ENCODE measurements at regions not wholly inside any gene's neighbourhood (a gene's known extent, or its start where the extent isn't known, plus 50 kb on each side); places are given as distances from the start of the nearest gene placed in this dataset.

DNA sequence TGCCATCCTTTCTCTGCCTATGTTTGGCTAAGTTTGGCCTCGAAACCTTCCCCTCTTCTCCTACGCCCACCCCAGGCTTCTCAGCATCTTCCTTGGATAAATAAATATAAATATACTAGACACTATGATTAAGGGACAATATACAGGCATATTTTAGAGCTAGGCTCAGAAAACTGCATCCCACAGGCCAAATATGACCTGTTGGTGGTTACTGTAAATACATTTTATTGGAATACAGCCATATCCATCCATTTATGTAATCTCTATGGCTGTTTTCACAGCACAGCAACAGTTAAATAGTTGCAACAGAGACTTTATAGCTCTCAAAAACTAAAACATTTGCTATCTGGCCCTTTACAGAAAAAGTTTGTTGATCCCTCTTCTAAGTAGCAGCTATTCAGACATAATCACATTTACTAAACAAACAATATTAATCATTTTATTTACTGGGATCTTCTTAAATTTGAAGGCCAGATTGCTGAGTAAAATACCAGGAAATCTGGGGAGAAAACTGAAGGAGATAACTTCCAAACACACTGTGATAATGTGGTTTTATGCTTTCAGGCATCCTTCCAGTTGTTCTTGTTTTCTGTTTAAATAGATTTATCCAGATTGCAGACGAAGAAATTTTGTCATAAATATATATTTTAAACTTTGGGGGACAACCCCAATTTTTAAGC lies 269.7 kb upstream of the THRB start:
- TF ChIP-seq, protein P1, sequence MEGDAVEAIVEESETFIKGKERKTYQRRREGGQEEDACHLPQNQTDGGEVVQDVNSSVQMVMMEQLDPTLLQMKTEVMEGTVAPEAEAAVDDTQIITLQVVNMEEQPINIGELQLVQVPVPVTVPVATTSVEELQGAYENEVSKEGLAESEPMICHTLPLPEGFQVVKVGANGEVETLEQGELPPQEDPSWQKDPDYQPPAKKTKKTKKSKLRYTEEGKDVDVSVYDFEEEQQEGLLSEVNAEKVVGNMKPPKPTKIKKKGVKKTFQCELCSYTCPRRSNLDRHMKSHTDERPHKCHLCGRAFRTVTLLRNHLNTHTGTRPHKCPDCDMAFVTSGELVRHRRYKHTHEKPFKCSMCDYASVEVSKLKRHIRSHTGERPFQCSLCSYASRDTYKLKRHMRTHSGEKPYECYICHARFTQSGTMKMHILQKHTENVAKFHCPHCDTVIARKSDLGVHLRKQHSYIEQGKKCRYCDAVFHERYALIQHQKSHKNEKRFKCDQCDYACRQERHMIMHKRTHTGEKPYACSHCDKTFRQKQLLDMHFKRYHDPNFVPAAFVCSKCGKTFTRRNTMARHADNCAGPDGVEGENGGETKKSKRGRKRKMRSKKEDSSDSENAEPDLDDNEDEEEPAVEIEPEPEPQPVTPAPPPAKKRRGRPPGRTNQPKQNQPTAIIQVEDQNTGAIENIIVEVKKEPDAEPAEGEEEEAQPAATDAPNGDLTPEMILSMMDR (IDR thresholded peaks at IDR 0.05): no peak
- TF ChIP-seq POLR2A (IDR thresholded peaks at IDR 0.05): no peak

Measured in right lobe of liver (tissue), 4 donors.